Neural cell (in vitro differentiated cells): ENCODE measurements at regions not wholly inside any gene's neighbourhood (a gene's known extent, or its start where the extent isn't known, plus 50 kb on each side); places are given as distances from the start of the nearest gene placed in this dataset.

Source experiments
- EZH2 ChIP-seq: fragments of 200-600, 300-800 bp; shearing (Covaris generic), sonication (generic); IDR thresholded peaks from 2 replicates; pipeline ENCODE4 v1.6.1; 2014; ENCODE audit warnings: antibody characterized with exemption, low read length, borderline replicate concordance, mild to moderate bottlenecking; ENCODE audit not compliant: insufficient read depth, poor library complexity, severe bottlenecking
- POLR2AphosphoS5 ChIP-seq: IDR thresholded peaks from 2 replicates; pipeline ENCODE4 v1.6.1; 2012
- TAF1 ChIP-seq: IDR thresholded peaks from 2 replicates; pipeline ENCODE4 v1.6.1; 2012; ENCODE audit warnings: low read depth
- TF ChIP-seq, protein P1 (sequence below): fragments of 450-650 bp; IDR thresholded peaks from 2 replicates; pipeline ENCODE4 v1.5.1; 2014; ENCODE audit warnings: antibody characterized with exemption, mild to moderate bottlenecking, moderate library complexity; ENCODE audit not compliant: poor library complexity, severe bottlenecking
- TF ChIP-seq, protein P2 (sequence below): IDR thresholded peaks from 2 replicates; pipeline ENCODE4 v1.6.1; 2012; ENCODE audit warnings: borderline replicate concordance

DNA sequence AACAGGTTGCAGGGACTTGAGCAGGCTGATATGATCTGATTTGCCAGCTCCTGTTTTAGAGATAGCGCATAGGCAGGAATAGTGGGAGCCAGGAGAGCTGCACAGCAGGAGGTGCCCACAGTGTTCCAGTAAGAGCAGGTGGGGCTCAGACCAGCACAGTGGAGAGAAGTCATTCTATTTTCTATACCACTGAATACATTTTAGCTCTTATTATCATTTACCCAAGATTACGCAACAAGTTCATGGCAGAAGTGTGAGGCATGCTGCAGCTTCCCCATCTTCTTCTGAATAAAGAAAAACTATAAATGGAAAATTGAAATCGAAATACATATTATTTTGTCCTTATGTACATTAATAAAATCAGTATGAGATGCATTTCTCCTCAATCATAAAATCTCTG, 114.7 kb upstream of the EDNRA start:
- TF ChIP-seq, protein P1, sequence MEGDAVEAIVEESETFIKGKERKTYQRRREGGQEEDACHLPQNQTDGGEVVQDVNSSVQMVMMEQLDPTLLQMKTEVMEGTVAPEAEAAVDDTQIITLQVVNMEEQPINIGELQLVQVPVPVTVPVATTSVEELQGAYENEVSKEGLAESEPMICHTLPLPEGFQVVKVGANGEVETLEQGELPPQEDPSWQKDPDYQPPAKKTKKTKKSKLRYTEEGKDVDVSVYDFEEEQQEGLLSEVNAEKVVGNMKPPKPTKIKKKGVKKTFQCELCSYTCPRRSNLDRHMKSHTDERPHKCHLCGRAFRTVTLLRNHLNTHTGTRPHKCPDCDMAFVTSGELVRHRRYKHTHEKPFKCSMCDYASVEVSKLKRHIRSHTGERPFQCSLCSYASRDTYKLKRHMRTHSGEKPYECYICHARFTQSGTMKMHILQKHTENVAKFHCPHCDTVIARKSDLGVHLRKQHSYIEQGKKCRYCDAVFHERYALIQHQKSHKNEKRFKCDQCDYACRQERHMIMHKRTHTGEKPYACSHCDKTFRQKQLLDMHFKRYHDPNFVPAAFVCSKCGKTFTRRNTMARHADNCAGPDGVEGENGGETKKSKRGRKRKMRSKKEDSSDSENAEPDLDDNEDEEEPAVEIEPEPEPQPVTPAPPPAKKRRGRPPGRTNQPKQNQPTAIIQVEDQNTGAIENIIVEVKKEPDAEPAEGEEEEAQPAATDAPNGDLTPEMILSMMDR, result no peak
- TF ChIP-seq POLR2AphosphoS5 (no peak), EZH2 (no peak), TAF1 (no peak)
- TF ChIP-seq, protein P2, sequence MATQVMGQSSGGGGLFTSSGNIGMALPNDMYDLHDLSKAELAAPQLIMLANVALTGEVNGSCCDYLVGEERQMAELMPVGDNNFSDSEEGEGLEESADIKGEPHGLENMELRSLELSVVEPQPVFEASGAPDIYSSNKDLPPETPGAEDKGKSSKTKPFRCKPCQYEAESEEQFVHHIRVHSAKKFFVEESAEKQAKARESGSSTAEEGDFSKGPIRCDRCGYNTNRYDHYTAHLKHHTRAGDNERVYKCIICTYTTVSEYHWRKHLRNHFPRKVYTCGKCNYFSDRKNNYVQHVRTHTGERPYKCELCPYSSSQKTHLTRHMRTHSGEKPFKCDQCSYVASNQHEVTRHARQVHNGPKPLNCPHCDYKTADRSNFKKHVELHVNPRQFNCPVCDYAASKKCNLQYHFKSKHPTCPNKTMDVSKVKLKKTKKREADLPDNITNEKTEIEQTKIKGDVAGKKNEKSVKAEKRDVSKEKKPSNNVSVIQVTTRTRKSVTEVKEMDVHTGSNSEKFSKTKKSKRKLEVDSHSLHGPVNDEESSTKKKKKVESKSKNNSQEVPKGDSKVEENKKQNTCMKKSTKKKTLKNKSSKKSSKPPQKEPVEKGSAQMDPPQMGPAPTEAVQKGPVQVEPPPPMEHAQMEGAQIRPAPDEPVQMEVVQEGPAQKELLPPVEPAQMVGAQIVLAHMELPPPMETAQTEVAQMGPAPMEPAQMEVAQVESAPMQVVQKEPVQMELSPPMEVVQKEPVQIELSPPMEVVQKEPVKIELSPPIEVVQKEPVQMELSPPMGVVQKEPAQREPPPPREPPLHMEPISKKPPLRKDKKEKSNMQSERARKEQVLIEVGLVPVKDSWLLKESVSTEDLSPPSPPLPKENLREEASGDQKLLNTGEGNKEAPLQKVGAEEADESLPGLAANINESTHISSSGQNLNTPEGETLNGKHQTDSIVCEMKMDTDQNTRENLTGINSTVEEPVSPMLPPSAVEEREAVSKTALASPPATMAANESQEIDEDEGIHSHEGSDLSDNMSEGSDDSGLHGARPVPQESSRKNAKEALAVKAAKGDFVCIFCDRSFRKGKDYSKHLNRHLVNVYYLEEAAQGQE, result no peak
